Suprapubic skin (tissue), 3 donors: ENCODE measurements at regions not wholly inside any gene's neighbourhood (a gene's known extent, or its start where the extent isn't known, plus 50 kb on each side); places are given as distances from the start of the nearest gene placed in this dataset.

ENCODE experiments used
- CTCF ChIP-seq, 2 donors: fragments of 200-600 bp in 1 of 2; fragments of 450-650 bp in 1 of 2; sonication (generic) in 1 of 2; IDR thresholded peaks; one replicate each; pipeline ENCODE4 v1.5.1; 2016 to 2019; ENCODE audit warnings: antibody characterized with exemption in 2 of 2, mild to moderate bottlenecking in 1 of 2, moderate library complexity in 1 of 2
- POLR2AphosphoS5 ChIP-seq, 3 donors: sonication (generic); formaldehyde crosslinking; IDR thresholded peaks; one replicate each; pipeline ENCODE4 v1.6.1; 2017; ENCODE audit warnings: antibody characterized with exemption in 3 of 3

- TF ChIP-seq CTCF (IDR thresholded peaks at IDR 0.05) (no peak), POLR2AphosphoS5 (IDR thresholded peaks at IDR 0.05) (no peak)
These were observed 146.4 kb upstream of the SLITRK5 start for GRCh38 chr13:87524775-87525174.
